ENCODE measurements at regions not wholly inside any gene's neighbourhood (a gene's known extent, or its start where the extent isn't known, plus 50 kb on each side); places are given as distances from the start of the nearest gene placed in this dataset.

DNA sequence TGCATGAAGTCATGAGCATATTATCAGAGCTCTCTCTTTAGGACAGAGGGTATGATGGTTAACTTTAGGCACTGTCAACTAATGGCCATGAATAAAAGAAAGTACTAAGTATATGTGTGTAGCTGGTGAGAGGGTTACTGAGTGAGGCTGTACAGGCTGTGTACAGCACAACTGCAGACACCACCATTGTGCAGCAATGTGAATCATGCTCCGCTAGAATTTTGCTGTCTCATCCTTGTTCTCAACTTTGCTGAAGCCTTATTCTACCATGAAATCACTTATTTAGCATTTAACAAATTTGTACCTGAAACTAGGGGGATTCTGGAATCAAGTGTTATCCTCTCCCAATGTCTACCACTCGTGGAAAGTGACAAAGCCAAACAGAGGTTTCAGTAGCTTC is 414.9 kb downstream of the PLCL1 start:
- DNase-seq (ENCODE audit: low read depth), result no peak

GRCh38 chr2:198214114-198214596 is 409.8 kb downstream of the PLCL1 start:
- DNase-seq (ENCODE audit: low read depth), result no peak

DNA sequence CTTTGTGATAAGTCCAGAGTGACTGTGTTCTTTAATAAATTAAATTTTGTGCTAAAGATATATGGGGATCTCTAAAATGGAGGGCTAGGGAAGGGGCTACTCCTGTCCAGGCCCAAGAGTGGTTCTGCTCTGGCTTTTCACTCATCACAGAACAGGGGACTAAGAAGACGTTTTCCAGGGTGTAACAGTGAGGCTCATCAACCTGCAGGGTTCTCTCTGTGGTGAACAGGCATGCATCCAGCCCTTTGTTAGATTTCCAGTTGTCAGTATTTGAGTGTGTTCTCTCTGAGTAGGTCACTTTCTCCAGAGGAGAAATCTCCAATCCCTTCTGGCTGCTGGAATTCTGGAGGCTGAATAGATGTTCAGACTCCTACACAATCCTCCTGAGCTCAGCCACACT is 408.9 kb downstream of the PLCL1 start:
- no peak for DNase-seq (ENCODE audit: low read depth)

DNA sequence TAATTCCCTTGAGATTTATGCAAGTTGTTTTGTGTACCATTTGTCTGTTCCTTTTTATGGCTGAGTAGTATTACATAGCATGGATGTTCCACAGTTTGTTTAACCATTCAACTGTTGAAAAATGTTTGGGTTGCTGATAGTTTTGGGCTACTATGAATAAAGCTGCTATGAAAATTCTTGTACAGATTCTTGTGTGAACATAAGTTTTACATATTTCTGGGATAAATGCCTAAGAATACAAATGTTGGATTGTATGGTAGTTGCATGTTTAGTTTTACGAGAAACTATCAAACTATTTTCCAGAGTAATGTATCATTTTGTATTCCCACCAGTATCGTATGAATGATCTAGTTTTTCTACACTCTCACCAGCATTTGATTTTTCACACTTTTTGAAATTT is 407.3 kb downstream of the PLCL1 start:
- DNase-seq (ENCODE audit: low read depth), result no peak

- no peak for DNase-seq (ENCODE audit: low read depth)
These were observed 399.1 kb downstream of the PLCL1 start for GRCh38 chr2:198203336-198204069.

All from T follicular helper cell (primary cell).